ENCODE measurements at regions not wholly inside any gene's neighbourhood (a gene's known extent, or its start where the extent isn't known, plus 50 kb on each side); places are given as distances from the start of the nearest gene placed in this dataset.
"Not testable (repeated sequence)": the region's sequence is repeated elsewhere in the genome, so short reads cannot be mapped to it uniquely, and the experiment has no call there.

- DNase-seq: no peak
These were observed 351.8 kb downstream of the ZNF326 start for GRCh38 chr1:90346757-90347156.

- DNase-seq: no peak
These were observed 351.4 kb downstream of the ZNF326 start for GRCh38 chr1:90346349-90346748.

DNA sequence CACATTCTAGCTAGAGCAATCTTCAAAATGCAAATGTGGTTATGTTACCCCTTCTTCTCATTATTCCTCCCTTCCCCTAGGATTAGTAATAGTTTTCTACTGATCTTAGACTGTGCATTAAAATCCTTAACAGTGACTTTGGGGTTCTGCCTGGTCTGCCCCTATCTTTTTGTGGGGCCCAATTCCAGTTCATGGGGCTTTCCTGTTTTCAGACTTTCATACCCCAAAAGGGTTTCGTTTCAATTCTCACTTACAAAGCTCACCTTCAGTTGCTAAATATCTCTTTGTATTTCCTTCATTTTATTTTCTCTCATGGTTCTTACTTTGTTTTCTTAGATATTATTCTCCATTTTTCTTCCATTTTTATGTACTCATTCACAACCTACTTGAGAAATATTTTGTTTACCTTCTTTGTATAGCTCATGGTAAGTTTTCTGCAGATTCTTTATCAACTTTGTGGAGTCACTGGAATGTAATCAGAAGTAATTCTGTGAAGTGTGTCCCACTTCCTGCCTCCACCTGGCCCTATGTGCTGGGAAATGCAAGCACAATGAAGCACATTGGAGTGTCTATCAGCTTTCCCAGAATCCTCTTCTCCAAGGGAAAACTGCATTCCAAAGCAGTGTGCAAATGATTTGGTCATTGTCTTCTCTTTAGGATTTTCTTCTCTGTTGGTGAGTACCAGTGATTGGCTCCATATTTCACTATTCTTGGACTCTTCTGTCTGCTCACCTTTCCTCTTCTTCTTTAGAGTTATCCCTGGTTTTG is 350.2 kb downstream of the ZNF326 start:
- DNase-seq: no peak

- no peak for DNase-seq
These were observed 346.6 kb downstream of the ZNF326 start for GRCh38 chr1:90341516-90341915.

DNA sequence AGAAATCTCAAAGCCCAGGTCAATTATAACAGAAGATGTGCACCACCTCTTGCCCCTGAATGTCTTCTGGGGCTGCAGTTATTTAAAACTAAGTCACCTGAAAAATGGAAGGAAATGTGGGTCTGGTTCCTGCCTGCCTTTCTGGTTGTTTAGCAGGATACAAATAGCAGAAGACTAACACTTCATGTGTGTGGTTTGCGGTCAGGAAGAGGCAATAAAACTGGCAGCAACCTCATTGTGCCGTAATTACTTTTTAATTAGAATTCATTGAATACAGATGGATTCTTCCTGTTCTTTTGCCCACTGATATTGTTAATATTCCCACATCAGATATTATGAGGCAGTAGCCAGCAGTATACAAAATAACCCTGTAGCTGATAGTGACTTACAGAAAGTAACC is 345.7 kb downstream of the ZNF326 start:
- peak; percentile 6 for DNase-seq

DNA sequence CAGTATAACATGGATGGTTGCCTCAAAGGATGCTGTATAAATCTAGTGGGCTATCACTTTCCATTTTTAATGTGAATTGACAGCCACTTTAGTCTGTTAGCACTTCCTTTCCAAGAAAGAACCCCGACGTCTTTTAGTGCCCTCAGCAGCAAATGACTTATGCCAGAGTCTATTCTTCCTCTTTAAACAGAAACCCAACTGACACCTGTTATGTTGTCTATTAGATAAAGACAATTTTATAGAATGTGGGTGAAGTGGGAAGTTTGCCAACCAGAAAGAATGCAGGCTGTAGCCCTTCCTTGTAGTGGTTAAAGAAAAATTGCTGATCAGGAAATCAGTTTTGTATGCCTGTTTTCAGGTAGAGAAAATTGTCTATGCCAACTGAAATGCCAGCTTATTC is 344.9 kb downstream of the ZNF326 start:
- DNase-seq: no peak

- DNase-seq: no peak
These were observed 341.8 kb downstream of the ZNF326 start for GRCh38 chr1:90336552-90337324.

- no peak for DNase-seq
These were observed 340.6 kb downstream of the ZNF326 start for GRCh38 chr1:90335558-90335957.

DNA sequence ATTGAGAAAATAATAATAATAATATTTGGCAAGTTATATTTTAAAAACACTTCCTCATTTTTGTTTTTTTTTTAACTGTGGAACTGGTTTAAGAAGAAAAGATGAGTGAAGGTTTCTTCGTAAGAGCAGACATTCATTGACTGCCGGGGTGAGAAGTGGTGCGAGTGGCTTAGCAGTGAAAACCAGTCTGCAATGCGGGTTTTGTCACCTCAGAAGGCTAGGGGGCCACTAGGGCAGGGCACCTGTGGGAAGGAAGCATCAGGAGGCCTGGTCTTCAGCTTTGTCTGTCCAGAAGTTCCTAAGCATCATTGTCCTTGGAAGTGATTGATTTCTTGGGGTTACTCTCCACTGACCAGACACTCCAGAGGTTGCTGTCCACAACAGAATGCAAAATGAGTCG is 339.2 kb downstream of the ZNF326 start:
- no peak for DNase-seq

DNA sequence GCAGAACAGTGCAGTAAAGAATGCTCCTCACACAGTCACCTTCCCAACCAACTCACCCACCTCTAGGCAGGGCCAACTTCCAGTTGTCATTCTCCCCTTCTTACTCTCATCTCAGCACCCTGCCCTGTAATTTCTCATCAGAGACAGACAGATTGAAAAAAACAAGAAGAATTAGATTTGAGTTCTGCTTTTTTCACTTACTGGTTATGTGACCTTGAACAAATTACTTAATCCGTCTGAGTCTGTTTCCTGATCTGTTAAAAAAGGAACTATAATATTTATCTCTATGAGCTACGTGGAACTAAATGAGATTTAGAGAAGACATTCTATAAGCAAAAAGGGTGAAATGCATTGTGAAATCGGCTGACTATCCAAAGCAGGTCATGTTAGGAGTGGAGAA is 330.3 kb downstream of the ZNF326 start:
- no peak for DNase-seq

- no peak for DNase-seq
These were observed 327.3 kb downstream of the ZNF326 start for GRCh38 chr1:90322186-90322585.

GRCh38 chr1:90319918-90320317 is 325.0 kb downstream of the ZNF326 start:
- no peak for DNase-seq

GRCh38 chr1:90318431-90318830 is 323.5 kb downstream of the ZNF326 start:
- DNase-seq: no peak

DNA sequence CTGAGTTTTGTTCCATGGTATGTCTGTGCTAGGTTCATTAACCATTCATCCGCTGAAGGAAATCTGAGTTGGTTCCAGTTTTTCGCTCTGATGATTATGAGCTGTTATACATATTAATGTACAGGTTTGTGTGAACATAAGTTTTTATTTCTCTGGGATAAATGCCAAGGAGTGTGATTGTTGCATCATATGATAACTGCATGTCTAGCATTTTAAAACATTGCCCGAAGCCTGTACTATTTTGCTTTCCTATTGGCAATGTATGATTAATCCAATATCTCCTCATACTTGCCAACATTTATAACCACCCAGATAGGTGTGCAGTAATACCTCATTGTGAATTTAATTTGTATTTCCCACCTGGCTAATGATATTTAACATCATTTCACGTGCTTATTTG is 322.7 kb downstream of the ZNF326 start:
- no peak for DNase-seq

DNA sequence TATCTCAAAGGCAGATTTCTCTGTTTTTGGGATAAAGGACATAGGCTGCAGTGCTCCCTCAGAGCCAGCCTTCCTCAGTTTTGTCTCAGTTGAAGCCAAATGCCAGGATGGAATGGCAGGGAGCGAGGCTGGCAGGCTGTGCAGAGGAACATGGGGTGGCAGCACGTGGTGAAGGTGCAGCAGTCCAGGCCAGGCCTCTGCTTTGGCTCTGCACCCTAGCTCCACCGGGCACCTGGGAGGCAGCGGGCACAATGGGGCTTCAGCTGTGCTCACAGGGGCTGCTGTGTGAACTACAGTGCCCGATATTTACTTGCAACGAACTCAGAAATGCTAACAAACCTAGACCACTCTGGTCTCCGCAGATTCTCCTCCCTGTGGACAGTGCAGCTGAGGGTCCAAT is 319.6 kb downstream of the ZNF326 start:
- no peak for DNase-seq

GRCh38 chr1:90313778-90314177 is 318.9 kb downstream of the ZNF326 start:
- DNase-seq: no peak

- DNase-seq: no peak
These were observed 314.9 kb downstream of the ZNF326 start for GRCh38 chr1:90309806-90310205.

GRCh38 chr1:90308421-90308820 is 313.5 kb downstream of the ZNF326 start:
- DNase-seq: no peak

- DNase-seq: no peak
These were observed 310.7 kb downstream of the ZNF326 start for GRCh38 chr1:90305577-90305976.

DNA sequence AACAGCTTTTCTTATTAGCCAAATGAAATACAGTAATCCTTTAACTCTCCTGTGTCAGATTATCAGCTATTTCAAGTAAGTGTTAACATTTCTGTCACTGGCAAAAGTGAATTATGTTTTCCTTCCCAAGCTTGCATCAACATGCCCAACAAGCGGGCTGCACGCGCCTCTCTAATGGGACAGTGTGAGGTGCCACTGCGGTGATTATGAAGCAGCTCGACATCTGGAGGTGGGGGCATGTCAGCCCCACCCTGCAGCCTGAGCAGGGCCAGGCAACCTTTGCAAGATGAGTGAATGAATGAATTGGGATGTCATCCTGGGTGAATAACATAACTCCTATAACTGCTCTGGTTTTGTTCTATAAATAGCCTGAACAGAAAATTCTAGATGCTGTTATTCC is 301.4 kb downstream of the ZNF326 start:
- DNase-seq: no peak

- DNase-seq: no peak
These were observed 300.6 kb downstream of the ZNF326 start for GRCh38 chr1:90295534-90295933.

DNA sequence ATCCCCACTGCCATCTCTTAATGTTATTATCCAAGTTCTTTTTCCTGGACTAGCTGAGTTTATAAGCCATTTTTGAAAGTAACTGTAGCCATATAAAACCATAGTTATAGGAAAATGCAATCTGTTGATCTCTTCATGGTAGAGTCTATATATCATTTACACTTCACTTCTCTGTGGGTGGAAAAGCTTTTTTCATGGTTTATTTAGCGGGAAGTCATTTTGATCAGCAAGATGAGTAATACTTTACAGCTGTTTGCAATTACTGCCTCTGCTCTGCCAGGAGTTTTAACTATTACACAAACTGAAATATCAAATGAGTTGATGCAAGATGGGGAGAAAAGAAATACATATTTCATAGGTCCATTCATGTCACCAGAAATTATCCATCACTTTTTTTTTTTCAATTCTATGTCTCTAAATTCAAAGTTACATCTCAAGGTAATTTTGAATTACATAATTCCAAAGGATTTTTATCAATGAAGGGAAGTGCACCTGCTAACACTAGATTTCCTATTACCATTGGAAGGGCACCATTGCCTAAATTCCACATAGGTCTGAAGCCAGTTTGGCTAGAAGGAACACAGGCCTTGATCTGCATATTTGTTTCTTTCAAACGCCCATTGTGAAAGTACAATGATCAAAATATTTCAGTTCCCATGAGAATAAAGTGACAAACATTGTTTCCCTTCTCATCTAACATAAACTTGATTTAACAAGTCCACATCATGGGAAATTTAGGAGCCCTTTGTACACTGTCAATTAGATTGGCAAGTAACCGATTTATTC is 296.7 kb downstream of the ZNF326 start:
- no peak for DNase-seq

DNA sequence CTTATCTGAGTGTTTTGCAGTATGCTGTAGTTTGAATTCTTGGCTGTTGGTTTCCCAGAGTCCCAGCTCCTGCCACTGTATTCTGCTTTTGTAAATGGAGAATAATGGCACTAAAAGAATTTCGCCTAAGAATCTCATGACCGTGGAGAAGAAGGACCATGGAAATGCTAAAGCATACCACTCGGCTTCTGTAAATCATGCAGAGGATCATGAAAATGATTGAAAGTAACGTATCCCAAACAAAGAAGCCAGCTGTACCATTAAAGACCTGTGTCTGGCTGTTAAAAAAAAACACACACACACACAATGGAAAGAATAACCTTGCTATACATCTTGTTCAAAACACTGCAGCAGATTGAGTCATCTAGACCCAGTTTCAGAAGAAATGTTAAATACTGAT is 287.9 kb downstream of the ZNF326 start:
- no peak for DNase-seq

DNA sequence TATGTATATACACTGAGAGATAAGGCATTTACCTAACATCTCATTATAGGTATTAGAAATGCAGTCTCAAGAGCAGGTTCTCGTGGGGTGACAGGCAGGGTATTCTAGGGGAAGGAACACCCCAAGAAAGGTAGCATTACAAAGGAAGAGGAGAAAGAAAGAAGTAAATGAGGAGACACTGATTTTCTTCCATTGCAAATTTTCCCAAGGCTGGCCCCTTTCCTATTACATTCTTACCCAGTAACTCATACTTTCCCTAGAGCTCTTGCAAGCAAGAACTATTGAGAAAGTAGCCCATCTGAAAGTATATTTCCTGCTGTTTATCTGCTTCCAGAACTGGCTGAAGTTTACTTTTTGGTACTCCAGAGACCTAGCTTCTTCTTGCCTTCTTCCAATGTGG is 287.0 kb downstream of the ZNF326 start:
- not testable (repeated sequence) for DNase-seq
